ENCODE measurements at regions not wholly inside any gene's neighbourhood (a gene's known extent, or its start where the extent isn't known, plus 50 kb on each side); places are given as distances from the start of the nearest gene placed in this dataset.
A peak's percentile ranks its signal among the peaks of the same experiment; 100 is the strongest.
"Not testable (repeated sequence)": the region's sequence is repeated elsewhere in the genome, so short reads cannot be mapped to it uniquely, and the experiment has no call there.

DNA sequence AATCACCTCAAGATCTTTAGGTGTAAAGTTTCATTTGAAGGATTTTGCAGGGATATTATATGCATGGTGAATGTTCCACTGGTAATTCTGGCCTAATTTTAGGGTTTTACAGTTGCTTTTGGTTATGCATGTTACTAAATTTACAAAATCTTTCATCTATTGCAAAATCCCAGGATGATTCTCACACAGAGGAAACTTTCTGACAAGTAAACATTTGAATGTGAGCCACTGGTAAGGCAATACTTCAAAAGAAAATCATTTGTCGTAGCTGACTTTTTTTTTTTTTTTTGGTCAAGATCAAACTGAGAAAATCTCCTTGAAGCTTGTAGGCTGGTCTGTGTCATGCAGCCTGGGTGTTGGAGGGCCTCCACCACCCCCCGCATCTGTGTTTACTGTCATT, 141.9 kb upstream of the EXOC2 start:
- DNase-seq = no peak

- DNase-seq = no peak
Observed at GRCh38 chr6:834190-834589, 141.3 kb upstream of the EXOC2 start.

DNA sequence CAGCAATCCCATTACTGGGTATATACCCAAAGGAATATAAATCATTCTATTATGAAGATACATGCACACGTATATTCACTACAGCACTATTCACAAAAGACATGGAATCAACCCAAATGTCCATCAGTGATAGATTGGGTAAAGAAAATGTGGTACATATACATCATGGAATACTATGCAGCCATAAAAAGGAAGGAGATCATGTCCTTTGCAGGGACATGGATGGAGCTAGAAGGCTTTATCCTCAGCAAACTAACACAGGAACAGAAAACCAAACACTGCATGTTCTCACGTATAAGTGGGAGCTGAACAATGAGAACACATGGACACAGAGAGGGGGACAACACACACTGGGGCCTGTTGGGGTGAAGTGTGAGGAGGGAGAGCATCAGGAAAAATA, 139.9 kb upstream of the EXOC2 start:
- not testable (repeated sequence) for DNase-seq

DNA sequence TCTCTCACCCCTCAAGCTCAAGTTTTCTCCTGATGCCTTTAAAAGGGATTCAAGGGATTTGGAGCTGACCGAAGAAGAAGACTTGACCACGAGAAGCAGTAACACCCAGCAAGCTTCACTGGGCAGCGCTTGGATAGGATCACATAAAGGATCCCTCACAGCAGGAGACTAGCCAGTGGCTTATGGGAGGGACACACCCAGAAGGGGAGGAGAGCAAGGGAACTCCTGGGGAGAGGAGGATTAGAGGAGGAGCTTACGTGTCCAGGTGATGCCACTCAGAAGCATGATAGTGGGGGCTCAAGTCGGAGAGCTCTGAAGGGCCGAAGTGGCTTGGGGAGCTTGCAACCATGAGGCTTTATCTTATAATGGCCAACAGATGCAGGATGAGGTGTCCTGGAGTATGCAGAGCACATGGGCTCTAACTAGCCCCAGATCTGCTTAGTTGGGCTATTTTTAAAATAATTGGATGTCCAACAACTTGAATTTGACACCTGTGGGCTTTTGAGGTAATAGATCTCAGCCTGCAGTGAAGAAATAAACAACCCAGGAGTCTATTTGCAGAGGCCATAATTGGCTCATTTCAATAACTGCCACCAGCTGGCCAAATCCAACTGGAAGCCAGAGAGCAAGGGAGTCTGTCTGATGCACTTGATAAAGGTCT, 137.9 kb upstream of the EXOC2 start:
- DNase-seq = no peak

DNA sequence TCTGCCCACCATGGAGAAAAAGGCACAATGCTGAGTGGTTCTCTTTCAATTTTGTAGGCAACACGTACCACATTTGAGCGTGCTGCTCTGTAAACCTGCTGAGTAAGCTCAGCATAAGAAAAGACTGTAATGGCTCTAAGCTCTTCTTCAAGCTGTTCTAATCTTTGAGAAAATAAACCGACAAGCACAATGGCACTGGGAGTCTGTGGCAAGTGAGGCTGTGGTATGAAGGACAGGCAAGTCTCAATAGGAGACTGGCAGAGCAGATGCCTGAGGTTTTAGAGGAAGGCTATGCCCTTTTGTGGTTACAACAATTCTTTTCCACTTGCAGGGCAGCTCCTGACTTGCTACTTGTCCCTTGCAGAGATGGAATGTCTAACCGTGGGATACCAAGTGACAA, 136.7 kb upstream of the EXOC2 start:
- no peak for DNase-seq

DNA sequence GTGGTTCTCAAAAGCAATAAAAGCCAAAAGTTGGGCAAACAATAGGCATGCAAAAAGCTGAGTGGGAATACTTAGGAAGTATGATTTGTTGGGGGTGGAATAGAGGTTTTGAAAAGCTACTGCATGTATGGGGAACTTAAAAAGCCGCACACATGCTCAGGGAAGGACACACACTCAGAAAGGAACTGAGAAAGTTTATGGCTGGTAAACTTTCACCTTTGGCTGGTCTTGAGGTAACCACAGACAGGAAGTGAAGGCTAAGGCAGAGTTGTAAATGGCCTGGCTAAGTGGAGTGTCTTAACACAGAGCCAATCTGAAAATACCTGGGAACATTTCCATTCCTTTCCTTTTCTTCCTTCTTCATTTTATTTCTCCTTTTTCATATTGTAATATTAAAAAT, 134.5 kb upstream of the EXOC2 start:
- no peak for DNase-seq

DNA sequence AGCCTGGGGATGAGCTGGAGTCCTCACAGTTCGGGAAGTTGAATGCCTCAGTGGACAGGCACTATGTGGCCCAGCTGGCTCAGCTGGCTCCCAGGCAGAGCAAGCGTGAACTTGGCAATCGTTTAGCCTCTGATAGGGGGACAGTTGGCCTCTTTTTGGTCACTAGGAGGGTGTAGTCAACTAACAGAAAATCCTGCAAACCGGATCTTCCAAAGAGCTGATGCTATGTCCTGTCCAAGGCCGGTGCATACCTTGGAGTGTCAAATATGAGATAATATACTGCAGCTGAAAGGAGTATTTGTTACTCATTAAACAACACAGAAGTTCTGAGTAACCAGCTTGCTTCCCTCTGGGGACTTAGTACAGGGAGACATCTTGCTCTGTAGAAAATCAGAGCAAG, 126.2 kb upstream of the EXOC2 start:
- no peak for DNase-seq

DNA sequence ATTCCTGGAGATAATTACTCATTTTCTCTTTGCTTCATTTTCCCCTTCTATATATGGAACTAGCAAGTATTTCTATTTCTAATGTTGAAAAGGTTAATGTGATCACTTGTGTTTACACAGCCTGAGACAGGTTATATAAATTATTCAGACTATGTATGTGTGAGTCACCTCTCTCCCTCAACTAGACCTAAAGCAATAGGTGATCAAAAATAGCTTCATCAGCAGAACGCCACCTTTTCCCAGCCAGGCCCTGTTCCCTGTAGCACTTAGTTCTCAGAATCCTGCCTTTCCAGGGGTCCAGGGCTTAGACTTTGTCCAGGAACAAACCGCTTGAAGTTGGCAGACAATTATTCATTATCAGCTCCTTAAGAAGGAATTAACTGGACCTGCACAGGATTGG, 125.3 kb upstream of the EXOC2 start:
- no peak for DNase-seq

DNA sequence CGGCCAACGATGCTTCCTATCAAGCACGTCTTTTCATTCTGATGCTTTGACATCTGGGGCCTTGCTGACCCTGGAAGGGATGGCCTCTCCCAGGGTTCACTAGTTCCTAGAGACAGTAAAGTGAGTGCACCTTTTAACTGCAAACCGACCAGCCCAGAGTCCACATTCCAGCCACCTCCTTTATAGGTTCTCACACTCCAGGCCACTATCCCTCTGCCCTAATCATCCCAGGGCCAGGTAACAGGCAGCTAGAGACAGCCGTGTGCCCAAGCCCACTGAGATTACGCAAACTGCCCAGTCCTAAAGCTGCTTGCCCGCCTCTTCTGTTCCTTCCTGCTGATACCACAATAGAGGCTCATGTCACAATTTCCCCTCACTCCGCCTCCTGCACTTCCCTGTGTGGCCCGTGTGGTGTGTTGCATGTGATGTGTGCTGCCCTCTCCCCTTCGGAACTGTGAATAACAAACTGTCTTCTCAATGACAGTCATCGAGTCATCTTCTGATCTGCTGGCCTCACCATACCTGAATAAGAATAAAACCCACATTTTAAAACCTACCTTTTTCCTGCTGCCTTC, 123.7 kb upstream of the EXOC2 start:
- DNase-seq = peak; percentile 18

DNA sequence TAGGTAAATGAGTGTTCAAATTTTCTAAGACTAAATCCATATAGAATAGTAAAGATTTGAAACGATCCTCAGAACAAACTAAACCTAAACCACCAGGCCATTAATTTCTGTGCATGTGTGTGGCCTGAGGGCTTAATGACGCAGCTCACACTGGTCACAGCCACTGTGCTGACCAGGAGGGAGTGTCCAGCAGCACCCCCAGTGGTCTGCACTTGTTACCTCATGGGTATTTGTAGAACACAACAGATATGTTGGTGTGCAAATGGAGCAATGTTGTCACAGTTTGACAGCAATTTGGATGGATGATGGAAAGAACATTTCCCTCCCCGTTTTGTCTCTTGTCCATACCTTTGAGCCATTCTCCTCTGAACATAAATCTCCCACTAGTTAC, 122.4 kb upstream of the EXOC2 start:
- no peak for DNase-seq

DNA sequence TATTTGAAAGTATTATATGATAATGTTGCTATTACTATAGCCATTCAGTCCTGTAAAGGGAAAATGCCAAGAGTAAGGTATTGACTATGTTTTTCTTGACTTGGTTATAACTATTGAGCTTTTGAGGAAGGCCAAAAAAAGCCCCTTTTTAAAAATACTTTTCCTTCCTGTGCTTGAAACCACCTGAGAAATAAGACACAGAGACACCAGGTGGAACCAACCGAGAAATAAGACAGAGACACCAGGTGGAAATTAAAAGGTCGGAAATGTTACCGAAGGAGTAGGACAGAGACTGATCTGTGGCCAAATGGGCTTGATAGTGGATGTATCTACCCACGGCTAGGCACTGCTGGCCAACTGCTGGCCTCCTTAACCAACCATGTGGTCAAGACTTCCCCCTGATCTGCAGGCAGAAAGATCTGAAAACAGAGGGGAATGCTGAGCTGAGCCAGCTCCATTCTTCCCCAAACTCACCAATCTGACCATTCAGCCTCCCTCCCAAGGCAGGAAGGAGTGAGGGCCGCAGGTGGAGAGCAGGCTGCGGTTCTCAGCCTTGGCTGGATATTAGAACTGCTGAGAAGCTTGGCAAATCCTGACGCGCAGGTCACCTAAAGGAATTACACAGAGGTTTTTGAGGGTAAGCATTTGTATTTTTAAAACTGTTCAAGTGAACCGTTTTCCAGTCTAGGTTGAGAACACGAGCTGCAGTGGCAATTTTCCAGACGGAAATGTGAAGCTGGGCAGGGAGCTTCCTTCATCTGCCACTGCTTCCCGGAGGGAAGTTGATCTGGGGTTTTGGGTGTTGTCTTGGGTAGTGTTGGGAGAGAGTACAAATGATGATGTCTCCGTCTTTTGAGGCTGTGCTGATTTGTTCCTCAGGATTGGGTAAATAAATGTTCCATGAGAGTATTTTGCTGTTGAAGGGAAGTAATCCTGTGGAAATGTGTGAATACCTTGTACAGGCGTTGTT, 121.7 kb upstream of the EXOC2 start:
- no peak for DNase-seq

- DNase-seq = no peak
Observed at GRCh38 chr6:811831-812230, 118.9 kb upstream of the EXOC2 start.

GRCh38 chr6:811191-811590, 118.3 kb upstream of the EXOC2 start:
- no peak for DNase-seq

DNA sequence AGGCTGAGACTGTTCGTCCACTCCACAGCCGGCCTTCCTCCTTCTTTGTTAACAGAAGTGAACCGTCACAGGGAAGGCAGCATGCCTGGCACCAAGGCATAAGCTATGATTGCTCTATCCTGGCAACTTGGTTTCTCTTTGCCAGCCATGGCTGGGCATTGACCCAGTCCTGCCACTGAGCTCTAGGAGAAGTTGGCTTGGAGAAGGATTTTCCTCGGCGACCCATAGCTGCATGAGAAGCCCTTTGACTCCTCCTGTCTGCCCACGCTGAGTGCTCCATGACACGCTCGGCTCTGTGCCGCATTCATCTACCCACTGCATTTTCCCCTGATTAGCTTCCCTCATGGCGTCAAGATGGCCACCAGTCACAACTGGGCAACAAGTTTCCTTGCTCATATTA, 111.8 kb upstream of the EXOC2 start:
- DNase-seq = no peak

GRCh38 chr6:804317-804716, 111.4 kb upstream of the EXOC2 start:
- no peak for DNase-seq

DNA sequence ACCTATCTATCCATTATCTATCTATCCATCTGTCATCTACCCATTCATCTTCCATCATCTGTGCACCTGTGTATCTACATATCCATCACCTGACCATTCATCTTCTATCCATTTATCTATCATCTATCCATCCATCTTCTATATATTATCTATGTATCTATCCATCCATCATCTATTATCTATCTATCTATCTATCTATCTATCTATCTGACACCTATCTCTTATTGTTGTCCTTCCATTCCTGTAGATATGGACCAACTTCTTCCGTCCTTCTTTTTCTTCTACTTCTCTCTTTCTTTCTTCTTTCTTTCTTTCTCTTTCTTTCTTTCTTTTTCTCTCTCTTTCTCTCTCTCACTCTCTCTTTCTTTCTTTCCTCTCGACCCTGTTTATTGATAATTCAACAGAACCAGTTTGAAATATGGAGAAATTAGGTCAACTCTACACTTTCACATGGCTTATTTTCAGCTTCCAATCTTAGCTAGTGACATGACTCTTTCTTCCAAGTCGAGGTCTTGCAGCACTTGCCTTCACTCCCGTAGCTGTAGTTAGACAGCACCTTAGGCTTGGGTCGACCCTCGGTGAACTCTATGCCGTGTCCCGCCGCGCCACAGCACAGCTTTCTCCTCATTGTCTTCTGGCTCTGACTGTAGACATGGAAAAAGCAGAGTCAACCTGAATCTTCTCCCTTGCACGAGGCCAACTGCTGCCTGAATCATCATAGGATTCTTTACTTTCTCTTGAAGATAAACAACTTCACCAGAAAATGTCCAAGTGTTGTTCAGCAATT, 110.4 kb upstream of the EXOC2 start:
- DNase-seq = no peak

GRCh38 chr6:802701-803100, 109.8 kb upstream of the EXOC2 start:
- DNase-seq = no peak

DNA sequence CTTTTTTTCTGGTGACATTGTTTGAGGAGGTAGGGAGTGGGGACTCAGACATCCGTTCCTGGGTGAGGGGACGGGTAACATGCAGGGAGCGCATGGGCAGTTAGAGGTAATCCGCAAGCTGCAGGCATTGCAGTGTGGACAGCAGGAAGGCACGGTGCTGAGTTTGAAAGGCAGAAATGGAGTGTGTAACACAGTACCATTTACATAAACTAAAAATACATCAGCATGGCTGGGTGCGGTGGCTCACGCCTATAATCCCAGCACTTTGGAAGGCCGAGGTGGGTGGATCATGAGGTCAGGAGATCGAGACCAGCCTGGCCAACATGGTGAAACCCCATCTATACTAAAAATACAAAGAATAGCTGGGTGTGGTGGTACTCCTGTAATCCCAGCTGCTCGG, 109.3 kb upstream of the EXOC2 start:
- DNase-seq = not testable (repeated sequence)

DNA sequence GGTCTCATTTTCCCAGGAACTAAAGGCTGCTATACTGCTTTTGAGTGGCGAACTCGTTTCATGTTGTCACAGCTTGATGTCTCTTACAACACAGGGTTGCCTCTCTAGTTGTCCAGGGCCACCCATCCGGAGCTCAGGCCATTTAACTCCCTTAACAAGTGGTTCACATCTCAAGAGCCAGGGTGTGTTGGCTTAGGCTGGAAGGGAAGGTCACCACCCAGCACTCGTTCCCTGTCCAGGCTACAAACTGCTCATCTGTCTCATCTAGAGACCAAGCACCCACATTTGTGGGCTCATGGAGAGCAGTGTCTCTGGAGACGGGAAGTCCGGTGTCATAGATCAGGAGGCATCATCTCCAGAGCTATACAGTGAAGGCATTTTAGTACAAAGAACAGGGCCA, 106.8 kb upstream of the EXOC2 start:
- DNase-seq = no peak

- DNase-seq = peak; percentile 3
Observed at GRCh38 chr6:797479-798077, 104.6 kb upstream of the EXOC2 start.

DNA sequence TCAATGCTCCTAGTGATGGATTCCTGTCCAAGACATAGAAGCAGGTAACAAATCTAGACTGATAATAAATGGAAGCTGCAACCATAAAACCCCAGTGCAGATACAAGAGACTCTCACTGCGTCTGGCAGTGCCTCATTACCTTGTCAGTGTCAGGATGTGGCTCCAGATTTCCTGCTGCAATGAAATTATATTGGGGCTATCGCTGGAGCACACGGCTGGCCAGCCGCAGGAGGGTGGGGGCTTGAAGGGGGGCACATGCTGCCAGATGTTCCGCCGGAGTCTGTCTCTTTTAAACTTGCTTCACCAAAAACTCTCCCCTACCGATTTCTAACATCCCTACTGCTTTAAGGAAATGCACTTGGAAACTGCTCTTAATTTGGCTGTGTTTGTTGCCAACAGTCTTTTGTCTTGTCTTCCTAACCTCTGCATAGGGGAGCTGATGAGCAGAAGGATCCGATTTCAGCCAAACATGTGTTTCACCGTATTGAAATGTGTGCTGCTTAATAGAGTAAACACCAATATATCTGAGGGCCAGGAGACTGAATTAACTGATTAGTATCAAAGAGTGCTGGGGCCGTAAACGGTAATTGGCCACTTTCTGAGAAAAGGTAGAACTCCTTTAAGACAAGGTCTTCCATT, 102.2 kb upstream of the EXOC2 start:
- no peak for DNase-seq

- no peak for DNase-seq
Observed at GRCh38 chr6:793261-793660, 100.3 kb upstream of the EXOC2 start.
